GM13976 (cell line): ENCODE measurements at regions not wholly inside any gene's neighbourhood (a gene's known extent, or its start where the extent isn't known, plus 50 kb on each side); places are given as distances from the start of the nearest gene placed in this dataset.

Source experiments
- DNase-seq: peaks from one replicate; pipeline ENCODE4 v3.0.0; 2012; ENCODE audit warnings: low spot score
- CTCF ChIP-seq: IDR thresholded peaks from 2 replicates; pipeline ENCODE4 v1.5.1; 2012; ENCODE audit warnings: borderline replicate concordance, mild to moderate bottlenecking; ENCODE audit not compliant: insufficient read depth; ENCODE audit errors: extremely low read depth, missing control alignments, control extremely low read depth
- in situ Hi-C: fragments of 300-500 bp; cut with MboI; formaldehyde crosslinking; loops from one replicate; pipeline ENCODE4 v1.12.0; 2022; ENCODE audit warnings: low sequenced_read_pairs, mixed read lengths, inconsistent platforms; ENCODE audit not compliant: unreplicated experiment

- TF ChIP-seq CTCF, result no peak
- in situ Hi-C loops, result no loop called here
- no peak for DNase-seq
These were observed 196.9 kb upstream of the PLET1 start for GRCh38 chr11:112457532-112457931.

- in situ Hi-C loops, result no loop called here
- TF ChIP-seq CTCF, result no peak
- DNase-seq, result no peak
These were observed 198.3 kb upstream of the PLET1 start for GRCh38 chr11:112459001-112459400.

- no peak for DNase-seq
- in situ Hi-C loops, result no loop called here
- no peak for TF ChIP-seq CTCF
These were observed 199.5 kb upstream of the PLET1 start for GRCh38 chr11:112460141-112460540.

GRCh38 chr11:112464949-112465348 is 204.3 kb upstream of the PLET1 start:
- in situ Hi-C loops, result no loop called here
- DNase-seq, result no peak
- TF ChIP-seq CTCF, result no peak

- TF ChIP-seq CTCF, result no peak
- no peak for DNase-seq
- in situ Hi-C loops, result no loop called here
These were observed 204.9 kb upstream of the PLET1 start for GRCh38 chr11:112465433-112466024.

GRCh38 chr11:112467721-112468120 is 207.1 kb upstream of the PLET1 start:
- in situ Hi-C loops, result no loop called here
- TF ChIP-seq CTCF, result no peak
- no peak for DNase-seq
